ENCODE measurements at regions not wholly inside any gene's neighbourhood (a gene's known extent, or its start where the extent isn't known, plus 50 kb on each side); places are given as distances from the start of the nearest gene placed in this dataset.

DNA sequence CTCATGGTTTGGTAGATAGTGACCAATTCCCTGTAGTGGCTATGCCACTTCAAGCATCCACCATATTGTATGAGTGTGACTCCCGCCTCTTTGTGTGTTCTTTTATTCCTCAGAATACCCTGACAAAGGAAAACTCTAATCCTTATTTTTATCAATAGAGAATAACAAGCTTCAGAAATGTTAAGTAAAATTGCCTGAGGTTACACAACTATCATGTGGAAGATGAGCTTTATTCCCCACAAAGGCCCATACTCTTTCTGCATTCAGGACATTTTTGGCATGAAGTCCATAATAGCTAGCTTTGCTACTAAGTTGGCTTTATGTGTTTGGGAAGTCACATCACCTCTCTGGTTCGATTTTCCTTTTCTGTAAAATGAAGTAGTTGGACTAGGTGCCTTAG, 276.8 kb downstream of the PIK3C3 start:
- WGBS, 2 donors: 86 to 94% methylated on average over 2 of the region's 2 CpGs
- H3K4me1 ChIP-seq: no peaks in the 10 kb centered on the region
- H3K36me3 ChIP-seq (ENCODE audit: low read depth, missing control alignments): no peaks in the 10 kb centered on the region
- no peak for DNase-seq
- H3K27me3 ChIP-seq: no peaks in the 10 kb centered on the region
- no peak overlapping the region for H3K27ac ChIP-seq
- no peak for TF ChIP-seq POLR2A (IDR thresholded peaks at IDR 0.05)
- TF ChIP-seq, protein P1, sequence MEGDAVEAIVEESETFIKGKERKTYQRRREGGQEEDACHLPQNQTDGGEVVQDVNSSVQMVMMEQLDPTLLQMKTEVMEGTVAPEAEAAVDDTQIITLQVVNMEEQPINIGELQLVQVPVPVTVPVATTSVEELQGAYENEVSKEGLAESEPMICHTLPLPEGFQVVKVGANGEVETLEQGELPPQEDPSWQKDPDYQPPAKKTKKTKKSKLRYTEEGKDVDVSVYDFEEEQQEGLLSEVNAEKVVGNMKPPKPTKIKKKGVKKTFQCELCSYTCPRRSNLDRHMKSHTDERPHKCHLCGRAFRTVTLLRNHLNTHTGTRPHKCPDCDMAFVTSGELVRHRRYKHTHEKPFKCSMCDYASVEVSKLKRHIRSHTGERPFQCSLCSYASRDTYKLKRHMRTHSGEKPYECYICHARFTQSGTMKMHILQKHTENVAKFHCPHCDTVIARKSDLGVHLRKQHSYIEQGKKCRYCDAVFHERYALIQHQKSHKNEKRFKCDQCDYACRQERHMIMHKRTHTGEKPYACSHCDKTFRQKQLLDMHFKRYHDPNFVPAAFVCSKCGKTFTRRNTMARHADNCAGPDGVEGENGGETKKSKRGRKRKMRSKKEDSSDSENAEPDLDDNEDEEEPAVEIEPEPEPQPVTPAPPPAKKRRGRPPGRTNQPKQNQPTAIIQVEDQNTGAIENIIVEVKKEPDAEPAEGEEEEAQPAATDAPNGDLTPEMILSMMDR (IDR thresholded peaks at IDR 0.05): no peak
- no peak overlapping the region for H3K4me3 ChIP-seq
- no peaks in the 10 kb centered on the region for H3K9me3 ChIP-seq
- intact Hi-C loops (cut with DNase I; ENCODE audit: low total_unique reads): no loop called here

DNA sequence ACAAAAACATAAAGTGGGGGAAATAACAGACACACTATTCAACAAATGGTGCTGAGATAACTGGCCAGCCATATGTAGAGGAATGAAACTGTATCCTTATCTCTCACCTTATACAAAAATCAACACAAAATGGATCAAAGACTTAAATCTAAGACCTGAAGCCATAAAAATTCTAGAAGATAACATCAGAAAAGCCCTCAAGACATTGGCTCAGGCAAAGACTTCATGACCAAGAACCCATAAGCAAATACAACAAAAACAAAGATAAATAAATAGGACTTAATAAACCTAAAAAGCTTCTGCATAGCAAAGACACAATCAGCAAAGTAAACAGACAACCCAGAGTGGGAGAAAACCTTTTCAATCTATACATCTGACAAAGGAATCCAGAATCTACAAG, 278.9 kb downstream of the PIK3C3 start:
- intact Hi-C loops (cut with DNase I; ENCODE audit: low total_unique reads): no loop called here
- Histone ChIP-seq H3K9me3 (no peaks in the 10 kb centered on the region), H3K4me1 (no peaks in the 10 kb centered on the region), H3K4me3 (no peak overlapping the region), H3K36me3 (ENCODE audit: low read depth, missing control alignments) (no peaks in the 10 kb centered on the region), H3K27me3 (no peaks in the 10 kb centered on the region), H3K27ac (no peak overlapping the region)
- no peak for DNase-seq
- TF ChIP-seq, protein P1 (IDR thresholded peaks at IDR 0.05): no peak
- no peak for TF ChIP-seq POLR2A (IDR thresholded peaks at IDR 0.05)

DNA sequence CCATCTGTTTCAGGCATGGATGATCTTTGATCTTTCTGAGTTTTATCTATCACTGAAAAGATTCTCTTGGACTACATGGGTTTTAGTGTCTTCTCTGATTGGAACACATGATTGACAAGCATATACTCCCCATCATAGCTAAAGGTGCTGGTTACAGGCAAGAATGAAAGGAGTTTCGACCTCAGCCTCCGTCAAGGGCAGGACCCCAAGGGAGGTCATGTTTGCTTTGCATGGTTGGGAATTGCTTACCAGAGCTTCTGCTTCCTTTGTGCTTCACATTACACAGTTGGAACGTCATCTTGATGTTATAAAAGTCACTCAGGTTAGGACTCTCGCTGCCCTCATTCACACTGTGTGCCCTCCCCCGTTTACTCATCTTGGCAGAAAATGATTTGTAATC, 287.7 kb downstream of the PIK3C3 start:
- TF ChIP-seq POLR2A (IDR thresholded peaks at IDR 0.05): no peak
- TF ChIP-seq, protein P1 (IDR thresholded peaks at IDR 0.05): no peak
- no peak overlapping the region for H3K27ac ChIP-seq
- intact Hi-C loops (cut with DNase I; ENCODE audit: low total_unique reads): no loop called here
- H3K36me3 ChIP-seq (ENCODE audit: low read depth, missing control alignments): no peaks in the 10 kb centered on the region
- 39 to 62% methylated on average over 5 of the region's 5 CpGs for WGBS, 2 donors
- H3K27me3 ChIP-seq: no peaks in the 10 kb centered on the region
- no peak overlapping the region for H3K4me3 ChIP-seq
- no peaks in the 10 kb centered on the region for H3K9me3 ChIP-seq
- DNase-seq: no peak
- no peaks in the 10 kb centered on the region for H3K4me1 ChIP-seq

DNA sequence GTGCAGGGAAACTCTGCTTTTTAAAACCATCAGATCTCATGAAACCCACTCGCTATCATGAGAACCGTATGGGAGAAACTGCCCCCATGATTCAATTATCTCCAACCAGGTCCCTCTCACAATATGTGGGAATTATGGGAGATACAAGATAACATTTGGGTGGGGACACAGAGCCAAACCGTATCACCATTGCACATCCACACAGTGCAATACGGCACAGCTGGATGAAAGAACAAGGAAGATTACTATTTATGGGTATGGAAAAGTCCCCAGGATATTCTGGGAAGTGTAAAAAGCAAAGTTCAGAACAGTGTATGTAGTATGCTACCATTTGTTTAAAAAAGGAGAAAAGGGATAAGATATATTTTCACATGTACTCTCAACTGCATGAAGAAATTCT, 290.1 kb downstream of the PIK3C3 start:
- intact Hi-C loops (cut with DNase I; ENCODE audit: low total_unique reads): no loop called here
- 87 to 92% methylated on average over 4 of the region's 4 CpGs for whole genome bisulfite sequencing, 2 donors

More for the DNA sequence above, 290.1 kb downstream of the PIK3C3 start:
- TF ChIP-seq, protein P1 (IDR thresholded peaks at IDR 0.05): no peak
- no peak for TF ChIP-seq POLR2A (IDR thresholded peaks at IDR 0.05)
- no peak for DNase-seq
- Histone ChIP-seq H3K27me3 (no peaks in the 10 kb centered on the region), H3K27ac (no peak overlapping the region), H3K36me3 (ENCODE audit: low read depth, missing control alignments) (no peaks in the 10 kb centered on the region), H3K9me3 (no peaks in the 10 kb centered on the region), H3K4me1 (no peaks in the 10 kb centered on the region), H3K4me3 (no peak overlapping the region)

All from testis (tissue), 2 donors.